Keratinocyte (primary cell): ENCODE measurements at regions not wholly inside any gene's neighbourhood (a gene's known extent, or its start where the extent isn't known, plus 50 kb on each side); places are given as distances from the start of the nearest gene placed in this dataset.
A peak's percentile ranks its signal among the peaks of the same experiment; 100 is the strongest.

ENCODE experiments used
- DNase-seq: peaks from one replicate; pipeline ENCODE4 v3.0.0-alpha.2; 2011; ENCODE audit warnings: low read depth, missing footprints, low spot score
- FAIRE-seq: peaks from 2 replicates; lab custom pipeline; 2011; peaks lifted over from hg19 to GRCh38; lab: Jason Lieb, UNC
- H2AFZ ChIP-seq: 2 replicates; pipeline ENCODE4 v1.6.0; 2012; ENCODE audit warnings: low read length, control low read depth, inconsistent platforms; ENCODE audit not compliant: control insufficient read depth
- H3K27ac ChIP-seq: 2 replicates; pipeline ENCODE4 v1.5.1; 2011; ENCODE audit warnings: low read length; ENCODE audit not compliant: control insufficient read depth, insufficient read depth
- H3K27me3 ChIP-seq: 3 replicates; pipeline ENCODE4 v1.6.0; 2011; ENCODE audit warnings: low read length; ENCODE audit not compliant: control insufficient read depth, insufficient read depth; ENCODE audit errors: extremely low read depth
- H3K36me3 ChIP-seq, 2 experiments: 2 replicates in 1 of 2; 3 replicates in 1 of 2; pipeline ENCODE4 v1.5.1; 2011; ENCODE audit warnings: low read length in 2 of 2, mild to moderate bottlenecking in 1 of 2; ENCODE audit not compliant: control insufficient read depth in 2 of 2, insufficient read depth in 2 of 2; ENCODE audit errors: extremely low read depth in 1 of 2
- H3K4me1 ChIP-seq: 3 replicates; pipeline ENCODE4 v1.5.1; 2011; ENCODE audit warnings: low read length; ENCODE audit not compliant: control insufficient read depth, insufficient read depth; ENCODE audit errors: extremely low read depth
- H3K4me2 ChIP-seq: 3 replicates; pipeline ENCODE4 v1.6.0; 2011; ENCODE audit warnings: low read depth, low read length; ENCODE audit not compliant: control insufficient read depth, insufficient read depth; ENCODE audit errors: extremely low read depth
- H3K4me3 ChIP-seq, 3 experiments: fragments of 200-600 bp in 1 of 3; sonication (generic) in 1 of 3; 2 replicates in 2 of 3; 3 replicates in 1 of 3; pipeline ENCODE4 v1.5.1; 2011 to 2016; ENCODE audit warnings: low read length in 3 of 3, mild to moderate bottlenecking in 3 of 3, control low read depth in 2 of 3, inconsistent platforms in 1 of 3, low read depth in 1 of 3, mixed read lengths in 1 of 3, mixed run types in 1 of 3, moderate library complexity in 1 of 3; ENCODE audit not compliant: control insufficient read depth in 2 of 3, insufficient read depth in 2 of 3; ENCODE audit errors: extremely low read depth in 1 of 3
- H3K79me2 ChIP-seq: 2 replicates; pipeline ENCODE4 v1.6.0; 2012; ENCODE audit warnings: low read length; ENCODE audit not compliant: control insufficient read depth, insufficient read depth
- H3K9ac ChIP-seq: 3 replicates; pipeline ENCODE4 v1.6.0; 2011; ENCODE audit warnings: low read length; ENCODE audit not compliant: control insufficient read depth, insufficient read depth; ENCODE audit errors: extremely low read depth
- H3K9me1 ChIP-seq: 3 replicates; pipeline ENCODE4 v1.6.0; 2011; ENCODE audit warnings: low read length; ENCODE audit not compliant: control insufficient read depth, insufficient read depth; ENCODE audit errors: extremely low read depth
- H3K9me3 ChIP-seq: 2 replicates; pipeline ENCODE4 v1.5.1; 2012; ENCODE audit warnings: low read depth, low read length; ENCODE audit not compliant: control insufficient read depth
- H4K20me1 ChIP-seq: 3 replicates; pipeline ENCODE4 v1.6.0; 2011; ENCODE audit warnings: low read length; ENCODE audit not compliant: control insufficient read depth, insufficient read depth; ENCODE audit errors: extremely low read depth
- EZH2 ChIP-seq: IDR thresholded peaks from one replicate; pipeline ENCODE4 v1.6.1; 2012; ENCODE audit warnings: inconsistent platforms, mild to moderate bottlenecking, low read length, moderate library complexity
- dilution Hi-C: fragments of 300-500 bp; cut with MboI; formaldehyde crosslinking; loops from one replicate; pipeline ENCODE4 v1.7.0; 2020; ENCODE audit warnings: low sequenced_read_pairs; ENCODE audit not compliant: extremely low pct_ligation_motif_present
- TF ChIP-seq, protein P1 (sequence below), 3 experiments: IDR thresholded peaks in 1 of 3; conservative IDR thresholded peaks in 1 of 3; optimal IDR thresholded peaks in 1 of 3; 2 replicates in 2 of 3; 3 replicates in 1 of 3; pipeline versions ENCODE3 to v1.5.1; 2011; ENCODE audit warnings: low read length in 3 of 3, mild to moderate bottlenecking in 3 of 3, moderate library complexity in 2 of 3, control low read depth in 1 of 3, inconsistent platforms in 1 of 3; ENCODE audit not compliant: insufficient read depth in 2 of 3; ENCODE audit errors: extremely low read depth in 1 of 3

DNA sequence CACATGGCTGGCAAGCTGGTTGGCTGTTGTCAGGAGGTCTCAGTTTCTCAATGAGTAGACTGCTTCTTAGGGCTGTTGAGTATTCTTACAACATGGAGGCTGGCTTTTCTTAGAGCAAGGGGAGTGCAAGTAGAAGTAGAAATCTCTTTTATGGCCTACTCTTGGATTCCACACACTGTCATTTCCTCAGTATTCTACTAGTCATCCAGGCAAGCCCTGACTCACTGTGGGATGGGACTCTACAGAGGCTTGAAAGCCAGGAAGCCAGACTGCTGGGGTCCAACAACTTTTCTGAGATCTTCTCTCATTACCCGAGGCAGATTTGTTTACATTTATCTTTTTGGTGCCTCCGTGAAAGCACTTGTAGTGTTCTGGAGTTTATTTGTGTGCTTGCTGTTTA is 196.2 kb upstream of the APP start:
- H2AFZ ChIP-seq, result peak overlapping the region; percentile 84
- no peak for DNase-seq

DNA sequence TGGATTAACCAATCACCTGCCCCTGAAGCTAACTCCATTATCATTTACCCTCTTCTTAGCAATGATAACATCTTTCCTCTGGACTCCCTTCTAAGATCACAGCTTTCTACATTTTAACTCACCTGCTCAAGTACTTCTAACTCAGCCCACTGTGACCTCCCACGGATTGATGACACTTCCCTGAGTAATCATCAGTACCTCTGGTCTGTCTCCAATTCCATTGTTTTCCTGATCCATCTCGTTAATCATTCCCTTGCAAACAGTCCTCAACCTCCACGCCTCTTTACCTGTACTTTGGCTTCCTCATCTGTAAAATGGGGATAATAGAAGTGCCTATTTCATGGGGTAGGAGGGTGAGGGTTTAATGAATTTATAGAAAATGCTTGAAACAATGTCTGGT is 195.3 kb upstream of the APP start:
- Histone ChIP-seq H3K4me1 (peaks cover 15% of the 10 kb centered on the region), H3K27me3 (no peaks in the 10 kb centered on the region), H4K20me1 (no peaks in the 10 kb centered on the region), H3K4me3 (no peak overlapping the region), H3K79me2 (no peaks in the 10 kb centered on the region), H3K9me1 (no peaks in the 10 kb centered on the region), H3K27ac (no peak overlapping the region), H3K9me3 (no peaks in the 10 kb centered on the region), H3K36me3 (no peaks in the 10 kb centered on the region), H3K4me2 (no peak overlapping the region), H3K9ac (no peak overlapping the region), H2AFZ (no peak overlapping the region)
- DNase-seq (no peak), FAIRE-seq (peak; percentile 78)
- dilution Hi-C loops, result no loop called here
- TF ChIP-seq, protein P1, sequence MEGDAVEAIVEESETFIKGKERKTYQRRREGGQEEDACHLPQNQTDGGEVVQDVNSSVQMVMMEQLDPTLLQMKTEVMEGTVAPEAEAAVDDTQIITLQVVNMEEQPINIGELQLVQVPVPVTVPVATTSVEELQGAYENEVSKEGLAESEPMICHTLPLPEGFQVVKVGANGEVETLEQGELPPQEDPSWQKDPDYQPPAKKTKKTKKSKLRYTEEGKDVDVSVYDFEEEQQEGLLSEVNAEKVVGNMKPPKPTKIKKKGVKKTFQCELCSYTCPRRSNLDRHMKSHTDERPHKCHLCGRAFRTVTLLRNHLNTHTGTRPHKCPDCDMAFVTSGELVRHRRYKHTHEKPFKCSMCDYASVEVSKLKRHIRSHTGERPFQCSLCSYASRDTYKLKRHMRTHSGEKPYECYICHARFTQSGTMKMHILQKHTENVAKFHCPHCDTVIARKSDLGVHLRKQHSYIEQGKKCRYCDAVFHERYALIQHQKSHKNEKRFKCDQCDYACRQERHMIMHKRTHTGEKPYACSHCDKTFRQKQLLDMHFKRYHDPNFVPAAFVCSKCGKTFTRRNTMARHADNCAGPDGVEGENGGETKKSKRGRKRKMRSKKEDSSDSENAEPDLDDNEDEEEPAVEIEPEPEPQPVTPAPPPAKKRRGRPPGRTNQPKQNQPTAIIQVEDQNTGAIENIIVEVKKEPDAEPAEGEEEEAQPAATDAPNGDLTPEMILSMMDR (optimal IDR thresholded peaks at IDR 0.05 in 1 of 3, IDR thresholded peaks at IDR 0.05 in 1 of 3, conservative IDR thresholded peaks at IDR 0.05 in 1 of 3; ENCODE audit: extremely low read depth in 1 of 3, insufficient read depth in 2 of 3, low read length in 3 of 3), result no peak
- TF ChIP-seq EZH2, result no peak

More for the DNA sequence above, 196.2 kb upstream of the APP start:
- Histone ChIP-seq H3K27ac (peak overlapping the region; percentile 1), H3K27me3 (no peaks in the 10 kb centered on the region), H3K9me3 (no peaks in the 10 kb centered on the region), H3K79me2 (no peaks in the 10 kb centered on the region), H4K20me1 (no peaks in the 10 kb centered on the region), H3K4me2 (no peak overlapping the region), H3K36me3 (no peaks in the 10 kb centered on the region), H3K4me1 (peaks cover 15% of the 10 kb centered on the region), H3K9me1 (no peaks in the 10 kb centered on the region), H3K4me3 (no peak overlapping the region), H3K9ac (no peak overlapping the region)
- TF ChIP-seq, protein P1 (optimal IDR thresholded peaks at IDR 0.05 in 1 of 3, IDR thresholded peaks at IDR 0.05 in 1 of 3, conservative IDR thresholded peaks at IDR 0.05 in 1 of 3; ENCODE audit: extremely low read depth in 1 of 3, insufficient read depth in 2 of 3, low read length in 3 of 3), result no peak
- TF ChIP-seq EZH2, result no peak
- peak; percentile 82 for FAIRE-seq
- dilution Hi-C loops, result no loop called here
